MM.1S (cell line): ENCODE measurements at regions not wholly inside any gene's neighbourhood (a gene's known extent, or its start where the extent isn't known, plus 50 kb on each side); places are given as distances from the start of the nearest gene placed in this dataset.

Experiments used
- DNase-seq: peaks from one replicate; pipeline ENCODE4 v3.0.0-alpha.2; 2015
- H2AFZ ChIP-seq: fragments of 300-600 bp; sonication (generic); 2 replicates; pipeline ENCODE4 v1.6.0; 2016; ENCODE audit warnings: antibody characterized with exemption, low read length
- H3F3A ChIP-seq: fragments of 300-600 bp; sonication (generic); 2 replicates; pipeline ENCODE4 v1.6.1; 2016; ENCODE audit warnings: mild to moderate bottlenecking, antibody characterized with exemption, low read length, moderate library complexity, mixed read lengths; ENCODE audit not compliant: insufficient read depth
- H3K27ac ChIP-seq: fragments of 300-600 bp; sonication (generic); 2 replicates; pipeline ENCODE4 v1.5.1; 2016; ENCODE audit warnings: mild to moderate bottlenecking, low read length
- H3K27me3 ChIP-seq: fragments of 300-600 bp; sonication (generic); replicated peaks from 2 replicates; pipeline ENCODE4 v1.6.0; 2016; ENCODE audit warnings: low read length; ENCODE audit not compliant: insufficient read depth
- H3K36me3 ChIP-seq: fragments of 300-600 bp; sonication (generic); replicated peaks from 2 replicates; pipeline ENCODE4 v1.6.1; 2016; ENCODE audit warnings: mild to moderate bottlenecking, low read length, mixed read lengths; ENCODE audit not compliant: insufficient read depth
- H3K4me1 ChIP-seq: fragments of 300-600 bp; sonication (generic); 2 replicates; pipeline ENCODE4 v1.6.1; 2016; ENCODE audit warnings: low read length, mixed read lengths
- H3K4me2 ChIP-seq: fragments of 300-600 bp; sonication (generic); 2 replicates; pipeline ENCODE4 v1.6.0; 2016; ENCODE audit warnings: low read depth, low read length
- H3K4me3 ChIP-seq: fragments of 300-600 bp; sonication (generic); 2 replicates; pipeline ENCODE4 v1.5.1; 2016; ENCODE audit warnings: low read length, mixed read lengths
- H3K79me2 ChIP-seq: fragments of 300-600 bp; sonication (generic); 2 replicates; pipeline ENCODE4 v1.6.1; 2016; ENCODE audit warnings: mixed run types, low read length, mixed read lengths
- H3K9ac ChIP-seq: fragments of 300-600 bp; sonication (generic); 2 replicates; pipeline ENCODE4 v1.6.1; 2016; ENCODE audit warnings: low read length, mixed read lengths
- H3K9me2 ChIP-seq: fragments of 300-600 bp; sonication (generic); replicated peaks from 2 replicates; pipeline ENCODE4 v1.6.1; 2016; ENCODE audit warnings: mild to moderate bottlenecking, low read length, mixed read lengths; ENCODE audit not compliant: insufficient read depth
- H3K9me3 ChIP-seq: fragments of 300-600 bp; sonication (generic); replicated peaks from 2 replicates; pipeline ENCODE4 v1.6.1; 2016; ENCODE audit warnings: mild to moderate bottlenecking, low read length, mixed read lengths; ENCODE audit not compliant: insufficient read depth
- H4K20me1 ChIP-seq: fragments of 300-600 bp; sonication (generic); 2 replicates; pipeline ENCODE4 v1.6.1; 2016; ENCODE audit warnings: mild to moderate bottlenecking, low read length, moderate library complexity, mixed read lengths; ENCODE audit not compliant: insufficient read depth
- CTCF ChIP-seq: fragments of 300-600 bp; sonication (generic); IDR thresholded peaks from 2 replicates; pipeline ENCODE4 v1.5.1; 2016; ENCODE audit warnings: antibody characterized with exemption, low read length, mixed read lengths
- EZH2 ChIP-seq: fragments of 300-600 bp; sonication (generic); optimal IDR thresholded peaks from 2 replicates; pipeline ENCODE3; 2017; ENCODE audit warnings: low read depth, mild to moderate bottlenecking, antibody characterized with exemption, low read length, mixed read lengths
- EZH2phosphoT487 ChIP-seq: fragments of 300-600 bp; sonication (generic); IDR thresholded peaks from 2 replicates; pipeline ENCODE4 v1.6.1; 2018; ENCODE audit warnings: antibody characterized with exemption, low read length

- no peaks in the 10 kb centered on the region for H3K79me2 ChIP-seq
- H3K27me3 ChIP-seq: no peaks in the 10 kb centered on the region
- H3K4me2 ChIP-seq: no peak overlapping the region
- DNase-seq: no peak
- no peak overlapping the region for H2AFZ ChIP-seq
- H3K9ac ChIP-seq: no peak overlapping the region
- H3K4me1 ChIP-seq: no peaks in the 10 kb centered on the region
- no peaks in the 10 kb centered on the region for H3K9me2 ChIP-seq
- H3F3A ChIP-seq: no peaks in the 10 kb centered on the region
- H4K20me1 ChIP-seq: no peaks in the 10 kb centered on the region
- TF ChIP-seq CTCF (no peak), EZH2phosphoT487 (no peak), EZH2 (no peak)
- H3K27ac ChIP-seq: no peak overlapping the region
- no peaks in the 10 kb centered on the region for H3K9me3 ChIP-seq
- H3K4me3 ChIP-seq: no peak overlapping the region
- H3K36me3 ChIP-seq: no peaks in the 10 kb centered on the region
These were observed 120.4 kb upstream of the OSMR start for GRCh38 chr5:38725371-38725865.

- Histone ChIP-seq H3K27me3 (no peaks in the 10 kb centered on the region), H3K4me2 (no peak overlapping the region), H3K36me3 (no peaks in the 10 kb centered on the region), H3K27ac (no peak overlapping the region), H3F3A (no peaks in the 10 kb centered on the region), H3K9me2 (no peaks in the 10 kb centered on the region), H3K4me1 (no peaks in the 10 kb centered on the region), H3K4me3 (no peak overlapping the region), H2AFZ (no peak overlapping the region), H3K9me3 (no peaks in the 10 kb centered on the region), H3K79me2 (no peaks in the 10 kb centered on the region), H3K9ac (no peak overlapping the region), H4K20me1 (no peaks in the 10 kb centered on the region)
- no peak for DNase-seq
- TF ChIP-seq EZH2phosphoT487 (no peak), CTCF (no peak), EZH2 (no peak)
These were observed 119.5 kb upstream of the OSMR start for GRCh38 chr5:38726279-38726678.

- Histone ChIP-seq H3K27me3 (no peaks in the 10 kb centered on the region), H3K9ac (no peak overlapping the region), H3K27ac (no peak overlapping the region), H2AFZ (no peak overlapping the region), H3K4me3 (no peak overlapping the region), H3K36me3 (no peaks in the 10 kb centered on the region), H3K4me2 (no peak overlapping the region), H4K20me1 (no peaks in the 10 kb centered on the region), H3F3A (no peaks in the 10 kb centered on the region), H3K4me1 (no peaks in the 10 kb centered on the region), H3K9me2 (no peaks in the 10 kb centered on the region), H3K79me2 (no peaks in the 10 kb centered on the region), H3K9me3 (no peaks in the 10 kb centered on the region)
- DNase-seq: no peak
- TF ChIP-seq EZH2: no peak
- no peak for TF ChIP-seq CTCF
- TF ChIP-seq EZH2phosphoT487: no peak
These were observed 117.8 kb upstream of the OSMR start for GRCh38 chr5:38728029-38728428.
